ENCODE measurements at regions not wholly inside any gene's neighbourhood (a gene's known extent, or its start where the extent isn't known, plus 50 kb on each side); places are given as distances from the start of the nearest gene placed in this dataset.

DNA sequence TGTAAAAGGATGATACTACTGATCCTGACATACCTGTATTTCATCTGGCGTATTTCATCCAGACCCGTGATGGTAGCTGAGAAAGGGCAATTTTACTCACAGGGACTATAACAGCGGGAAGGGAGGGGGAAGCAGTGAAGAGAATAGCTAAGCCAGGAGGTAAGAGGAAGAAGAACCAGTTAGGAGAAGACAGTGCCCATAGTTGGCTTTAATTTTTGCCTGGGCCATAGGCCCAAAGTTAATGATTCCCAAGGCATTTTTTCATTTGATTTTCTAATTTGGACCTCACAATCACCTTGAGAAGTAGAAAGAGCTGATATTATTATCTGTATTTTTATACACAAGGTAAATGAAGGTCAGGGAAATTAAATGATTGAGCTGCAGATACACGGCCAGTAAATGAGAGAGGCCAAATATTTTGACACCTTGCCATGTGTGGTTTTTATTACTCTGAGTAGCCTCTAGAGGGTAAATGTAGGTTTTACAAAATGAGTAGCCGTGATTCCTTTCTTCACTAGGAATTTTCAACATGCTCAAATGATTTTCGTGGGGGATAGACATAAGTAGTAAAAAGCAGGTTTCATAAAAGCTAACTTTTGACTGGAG lies 382.2 kb downstream of the FUT8 start:
- DNase-seq (ENCODE audit: low read depth): no peak

DNA sequence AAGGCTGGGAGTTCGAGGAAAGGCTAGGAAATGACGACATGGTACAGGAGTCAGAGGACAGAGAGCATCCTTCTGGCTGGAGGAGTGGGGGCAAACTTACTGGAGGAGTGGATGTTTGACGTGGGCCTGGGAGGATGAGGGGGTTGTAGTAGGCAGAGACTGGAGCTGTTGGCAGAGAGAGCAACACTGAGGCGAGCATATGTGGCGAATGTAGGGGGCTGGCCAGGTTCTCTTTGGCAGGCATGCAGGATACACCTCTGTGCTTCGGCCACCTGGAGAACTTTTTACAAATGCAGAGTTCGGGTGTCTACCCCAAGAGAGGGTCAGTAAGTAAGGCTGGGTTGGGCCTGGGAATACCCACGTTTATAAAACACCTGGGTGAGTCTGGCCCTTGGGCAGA lies 385.7 kb downstream of the FUT8 start:
- DNase-seq (ENCODE audit: low read depth): no peak

DNA sequence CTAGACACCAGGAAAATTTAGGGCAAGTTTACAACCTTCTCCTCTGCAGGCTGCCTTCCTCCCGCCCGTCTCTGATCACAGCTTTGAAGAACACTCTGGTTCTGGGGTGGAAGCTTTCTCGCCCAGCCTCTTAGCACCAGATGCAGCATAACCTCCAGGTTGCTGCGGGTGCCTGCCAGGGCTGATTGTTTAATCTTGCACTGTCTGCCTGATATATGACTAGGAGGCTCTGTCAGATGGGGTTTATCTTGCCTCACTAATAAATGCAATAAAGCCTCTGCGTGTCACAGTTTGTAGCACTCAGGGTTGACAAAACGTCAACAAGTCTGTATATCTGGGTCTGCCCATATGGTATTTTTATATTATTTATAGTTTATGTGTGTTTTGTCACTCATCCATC lies 388.2 kb downstream of the FUT8 start:
- DNase-seq (ENCODE audit: low read depth): no peak

DNA sequence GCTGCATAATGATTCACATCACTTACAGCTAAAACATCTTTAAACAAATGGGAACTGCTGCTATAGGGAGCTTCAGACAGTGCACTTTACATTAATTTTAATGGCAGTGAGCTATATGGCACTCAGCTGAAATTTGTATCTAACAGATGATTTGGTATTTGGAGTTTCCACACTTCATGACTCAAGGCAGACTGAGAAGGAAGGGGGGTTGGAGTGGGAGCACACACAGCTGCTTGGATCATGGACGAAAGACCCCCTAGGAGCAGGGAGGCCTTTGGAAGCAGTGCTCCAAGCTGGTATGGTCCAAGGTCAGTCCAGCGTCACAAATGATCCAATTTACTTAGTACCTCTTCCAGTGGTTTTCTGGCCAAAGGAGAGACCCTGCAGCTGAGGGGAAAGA lies 389.7 kb downstream of the FUT8 start:
- DNase-seq (ENCODE audit: low read depth): no peak

DNA sequence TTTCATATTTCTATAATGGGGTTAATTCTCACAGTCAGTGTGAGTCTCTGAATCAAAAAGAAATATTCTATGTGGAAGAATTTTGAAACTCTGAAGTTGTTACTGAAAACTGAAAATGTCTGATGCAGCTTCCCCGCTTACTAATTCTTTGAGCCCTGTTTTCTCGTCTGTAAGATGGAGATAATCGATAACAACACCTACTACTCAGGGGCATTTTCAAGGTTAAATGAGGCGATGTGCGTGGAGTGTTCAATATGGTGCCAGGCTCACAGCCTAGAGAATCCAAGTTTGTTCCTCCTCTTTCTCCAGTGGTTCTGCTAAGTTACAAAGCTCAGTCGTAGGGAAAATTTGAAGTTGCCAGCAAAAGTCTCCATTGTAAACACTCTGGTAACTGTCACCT lies 391.4 kb downstream of the FUT8 start:
- DNase-seq (ENCODE audit: low read depth): no peak

DNA sequence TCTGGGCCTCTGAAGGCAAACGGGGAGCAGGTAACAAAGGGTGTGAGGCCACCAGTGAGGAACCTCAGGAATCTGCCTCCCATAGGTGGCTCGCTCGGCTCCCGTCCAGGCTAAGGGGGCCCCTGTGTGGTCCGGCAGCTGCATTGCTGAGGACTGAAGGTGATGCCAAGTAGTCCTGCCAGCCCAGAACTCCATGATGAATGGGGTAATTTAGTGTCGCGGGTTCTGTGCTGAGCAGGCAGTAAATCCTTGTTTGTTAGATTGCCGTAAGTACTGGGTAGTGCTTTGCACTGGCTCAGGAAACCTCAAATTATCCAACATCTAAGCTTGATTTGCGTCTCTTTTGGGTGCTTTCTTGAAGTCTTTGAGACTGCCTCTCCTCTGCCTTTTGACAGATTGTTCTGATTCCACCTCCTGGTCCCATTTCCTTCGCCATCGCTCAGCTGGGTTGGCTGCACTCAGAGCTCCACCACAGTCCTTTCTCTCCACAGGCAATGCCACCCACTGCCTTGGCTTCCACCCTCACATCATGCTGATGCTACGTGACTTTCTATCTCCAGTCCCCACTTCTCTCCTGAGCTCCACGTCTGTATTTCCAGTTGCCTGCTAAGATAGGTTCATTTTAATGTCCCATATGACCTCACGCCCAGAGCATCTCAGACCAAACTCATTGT lies 392.0 kb downstream of the FUT8 start:
- no peak for DNase-seq (ENCODE audit: low read depth)

DNA sequence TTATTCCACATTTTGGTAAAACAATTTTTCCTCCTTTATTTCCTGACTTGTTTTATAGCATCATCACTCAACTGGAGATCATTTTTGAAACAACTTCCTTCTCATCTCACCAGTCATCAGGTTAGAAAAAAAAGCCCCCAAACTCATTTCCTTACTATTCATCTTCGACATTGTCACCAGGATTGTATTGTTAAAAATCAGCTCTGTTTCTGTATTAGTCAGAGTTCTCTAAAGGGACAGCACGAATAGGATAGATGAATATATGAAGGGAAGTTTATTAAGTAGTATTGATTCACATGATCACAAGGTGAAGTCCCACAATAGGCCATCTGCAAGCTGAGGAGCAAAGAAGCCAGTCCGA lies 392.6 kb downstream of the FUT8 start:
- no peak for DNase-seq (ENCODE audit: low read depth)

DNA sequence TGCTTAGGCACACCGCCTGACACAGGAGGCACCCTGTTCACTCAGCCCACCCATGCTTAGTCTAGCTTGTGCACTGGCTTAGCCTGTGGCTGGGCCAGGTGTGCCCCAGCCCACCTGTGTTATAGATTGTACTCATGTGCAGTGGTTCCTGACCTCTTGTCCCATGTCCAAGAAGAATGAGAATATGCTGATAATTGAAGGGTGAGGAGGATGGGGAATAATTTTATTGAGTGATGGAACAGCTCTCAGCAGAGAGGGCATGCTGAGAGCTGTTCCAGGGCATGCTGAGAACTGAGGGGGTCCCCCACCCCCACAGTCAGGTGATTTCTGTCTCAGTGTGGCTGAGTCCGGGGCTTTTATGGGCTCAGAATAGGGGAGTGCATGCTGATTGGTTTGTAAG lies 395.9 kb downstream of the FUT8 start:
- DNase-seq (ENCODE audit: low read depth): no peak

DNA sequence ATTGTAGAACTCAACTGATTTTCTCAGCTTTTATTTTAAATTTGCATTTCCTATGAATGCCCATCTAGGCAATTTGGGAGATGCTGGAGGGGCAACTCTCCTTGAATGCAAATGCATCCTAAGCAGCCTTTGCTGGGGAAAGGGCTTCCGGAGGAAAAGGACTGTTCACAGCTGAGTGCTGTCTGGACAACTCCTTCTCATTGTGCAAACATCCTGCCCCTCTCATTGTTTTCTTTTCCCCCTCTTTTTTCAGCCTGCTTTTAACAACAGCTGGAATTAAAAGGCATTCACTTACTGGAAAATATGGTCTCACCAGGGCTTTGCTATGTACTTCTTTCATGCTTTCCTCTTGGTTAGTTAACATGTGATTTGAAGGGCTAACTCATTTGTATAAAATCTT lies 397.8 kb downstream of the FUT8 start:
- DNase-seq (ENCODE audit: low read depth): peak; percentile 33

DNA sequence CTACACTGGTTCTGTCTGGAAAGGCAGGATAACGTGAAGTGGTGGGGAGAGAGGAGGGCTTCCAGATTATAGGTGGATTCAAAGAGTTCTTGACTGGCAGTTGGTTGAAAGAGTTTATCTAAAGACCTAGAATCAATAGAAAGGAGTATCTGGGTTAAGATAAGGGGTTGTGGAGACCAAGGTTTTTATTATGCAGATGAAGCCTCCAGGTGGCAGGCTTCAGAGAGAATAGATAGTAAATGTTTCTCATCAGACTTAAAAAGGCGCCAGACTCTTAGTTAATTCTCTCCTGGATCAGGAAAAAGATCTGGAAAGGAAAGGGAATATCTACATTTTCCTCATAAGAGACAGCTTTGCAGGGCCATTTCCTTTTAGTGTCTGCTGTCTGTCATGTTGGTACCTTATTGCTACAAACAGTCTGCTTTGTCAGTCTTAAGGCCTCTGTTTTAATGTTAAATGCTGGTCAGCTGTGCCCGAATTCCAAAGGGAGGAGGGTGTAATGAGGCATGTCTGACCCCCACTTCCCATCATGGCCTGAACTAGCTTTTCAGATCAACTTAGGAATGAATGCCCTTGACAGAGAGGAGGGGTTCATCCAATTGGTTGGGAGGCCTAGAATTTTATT lies 401.3 kb downstream of the FUT8 start:
- DNase-seq (ENCODE audit: low read depth): peak; percentile 41

DNA sequence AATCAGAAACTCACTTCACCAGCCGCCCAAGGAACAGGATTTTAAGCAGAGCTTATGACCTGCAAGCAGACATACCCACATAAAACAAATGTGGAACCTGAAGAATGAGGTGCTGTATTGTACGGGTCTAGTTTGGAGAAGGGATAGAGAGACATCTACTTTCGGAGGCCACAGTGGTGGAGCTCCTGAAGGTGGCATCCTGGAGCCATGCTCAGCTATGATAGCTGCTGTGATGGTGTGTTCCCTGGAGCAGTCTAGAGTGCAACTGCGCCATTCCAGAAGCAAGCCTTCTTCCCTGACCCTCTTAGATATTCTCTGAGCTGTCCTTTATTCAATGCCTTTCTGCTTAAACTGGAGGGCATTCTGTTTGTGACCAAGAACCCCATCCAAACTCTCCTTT lies 402.6 kb downstream of the FUT8 start:
- no peak for DNase-seq (ENCODE audit: low read depth)

DNA sequence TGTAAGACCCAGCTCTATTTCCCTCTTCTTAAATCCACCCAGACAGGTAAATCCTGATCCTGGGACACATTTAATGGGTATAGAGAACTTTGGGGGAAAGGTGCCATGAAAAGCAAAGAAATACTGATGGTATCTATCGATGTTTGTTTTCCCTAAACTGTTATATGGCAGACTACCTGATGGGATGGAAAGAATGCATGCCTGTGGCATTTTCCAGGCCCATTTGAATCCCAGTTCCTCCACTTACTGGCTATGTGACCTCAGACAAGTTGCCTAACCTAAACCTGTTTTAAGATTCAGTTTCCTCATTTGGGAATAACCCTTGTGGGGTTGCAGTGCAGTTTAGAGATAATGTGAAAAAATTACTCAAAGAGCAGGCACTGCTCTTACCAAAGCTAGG lies 404.5 kb downstream of the FUT8 start:
- DNase-seq (ENCODE audit: low read depth): peak; percentile 72

DNA sequence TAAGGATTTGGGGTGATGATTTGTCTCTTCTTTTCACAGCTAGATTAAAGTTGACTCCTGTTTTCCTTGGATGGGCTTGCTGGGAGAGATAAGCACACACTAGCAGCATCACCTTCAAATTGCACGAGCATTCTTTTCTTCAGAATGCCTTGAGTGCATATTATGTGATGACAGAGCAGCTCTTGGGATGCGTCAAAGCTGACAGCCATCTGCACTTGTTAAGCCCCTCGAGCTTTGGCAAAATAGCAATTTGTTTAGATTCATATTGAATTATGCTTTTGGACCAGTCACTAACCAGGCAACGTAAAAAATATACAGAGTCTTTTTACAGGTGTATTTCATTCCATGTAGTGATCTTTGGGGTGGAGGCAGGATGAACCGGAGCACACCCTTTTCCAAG lies 407.0 kb downstream of the FUT8 start:
- DNase-seq (ENCODE audit: low read depth): no peak

DNA sequence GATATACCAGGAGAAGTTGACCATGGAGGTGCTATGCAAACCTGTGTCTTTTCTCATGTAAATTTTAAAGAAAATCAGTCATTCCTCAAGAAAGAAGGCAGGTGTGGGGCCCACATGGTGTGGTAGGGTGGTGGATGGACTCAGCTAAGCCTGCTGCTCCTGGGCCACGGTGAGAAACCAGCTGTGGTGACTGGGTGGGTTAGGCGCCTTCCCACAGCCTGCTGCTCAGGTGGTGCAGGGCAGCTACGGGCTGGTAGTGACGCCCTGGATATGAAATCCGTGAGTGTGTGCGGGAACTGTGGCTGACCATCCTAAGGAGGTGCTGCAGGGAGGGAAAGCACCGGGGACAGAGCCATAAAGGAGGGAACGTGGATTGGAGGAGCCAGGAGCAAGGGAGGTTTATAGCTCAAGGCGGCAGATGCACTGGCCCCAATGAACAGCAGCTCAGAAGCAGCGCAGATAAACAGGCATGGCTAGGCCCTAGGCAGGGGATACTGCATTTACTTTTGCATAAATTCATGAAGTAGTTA lies 408.8 kb downstream of the FUT8 start:
- no peak for DNase-seq (ENCODE audit: low read depth)

DNA sequence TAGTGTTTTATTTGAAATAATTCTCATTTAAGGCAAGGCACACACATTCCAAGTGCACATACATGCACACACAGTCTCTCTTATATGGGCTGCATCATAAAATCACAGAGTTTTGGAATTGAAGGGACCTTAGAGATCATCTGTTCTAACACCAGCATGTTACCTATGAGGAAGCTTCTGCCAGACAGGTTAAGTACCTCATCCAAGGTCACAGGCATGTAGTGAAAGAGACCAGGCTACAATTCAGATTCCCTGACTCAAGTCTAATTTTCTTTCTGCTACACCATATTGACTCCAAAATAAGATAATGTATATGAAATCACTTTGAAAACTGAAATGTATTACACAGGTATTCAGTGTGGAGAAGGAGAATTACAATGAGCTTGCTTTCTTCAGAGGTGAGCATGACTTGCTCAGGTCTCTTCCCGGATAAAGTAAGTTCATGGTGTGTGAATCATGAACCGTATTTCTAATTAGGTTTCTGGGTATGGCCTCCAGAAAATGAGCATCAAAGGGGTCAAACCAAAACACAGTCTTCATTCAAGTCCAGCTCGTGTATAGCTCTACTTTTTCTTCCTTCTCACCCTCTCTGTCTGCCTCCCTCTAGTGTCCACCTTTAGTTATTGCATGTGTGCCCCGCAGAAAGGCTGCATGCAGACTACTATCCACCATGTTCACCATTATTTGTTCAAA lies 411.9 kb downstream of the FUT8 start:
- peak; percentile 73 for DNase-seq (ENCODE audit: low read depth)

DNA sequence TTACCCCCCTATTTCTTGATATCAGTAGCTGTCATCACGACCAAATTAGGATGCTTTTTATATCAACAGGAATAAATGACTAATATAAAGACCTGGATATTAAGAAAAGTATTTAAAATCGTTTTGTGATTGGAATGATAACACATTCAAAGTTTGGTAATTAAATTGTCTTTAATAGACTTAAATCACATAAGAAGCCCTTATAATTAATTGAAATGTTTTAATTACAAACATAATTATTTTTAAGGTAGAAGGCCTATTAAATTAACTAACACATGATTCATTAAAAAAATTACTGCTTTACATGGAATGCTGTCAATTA lies 412.4 kb downstream of the FUT8 start:
- no peak for DNase-seq (ENCODE audit: low read depth)

DNA sequence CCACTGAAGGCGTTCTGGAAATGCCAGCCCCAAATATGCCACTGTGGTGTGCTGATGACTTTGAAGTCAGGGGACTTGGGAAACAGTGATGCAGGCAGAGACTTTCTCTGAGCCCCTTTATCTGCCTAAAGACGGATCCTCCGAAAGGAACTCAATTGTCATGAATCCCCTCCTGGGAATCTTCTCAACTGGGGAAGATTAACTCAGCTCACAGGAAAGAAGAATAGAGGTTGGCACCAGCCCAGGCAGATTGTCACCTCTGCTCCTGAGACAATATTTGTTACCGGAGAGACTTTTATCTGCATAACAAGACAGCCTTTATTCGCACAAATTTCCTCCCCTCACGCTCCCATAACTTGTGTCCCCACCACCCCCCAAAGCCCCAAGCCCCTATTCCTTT lies 414.4 kb downstream of the FUT8 start:
- no peak for DNase-seq (ENCODE audit: low read depth)

DNA sequence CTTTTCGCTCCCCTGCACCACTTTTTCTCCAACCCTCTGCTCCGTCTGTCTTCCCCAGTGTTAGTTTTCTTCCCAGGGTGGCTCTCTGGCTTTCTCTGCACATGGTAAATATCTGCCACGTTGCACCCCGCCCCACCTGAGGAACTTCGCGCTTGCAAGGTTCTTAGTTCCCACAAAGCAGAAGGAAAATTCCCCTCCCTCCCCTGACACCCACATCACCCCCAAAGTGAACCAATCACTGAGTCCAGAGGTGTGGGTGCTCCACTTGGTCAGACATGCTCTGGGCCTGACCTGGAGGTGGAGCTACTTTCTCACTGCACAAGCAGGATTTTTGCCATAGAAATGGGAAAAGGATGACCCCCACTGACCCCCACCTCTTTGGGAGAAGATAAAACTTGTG lies 415.0 kb downstream of the FUT8 start:
- DNase-seq (ENCODE audit: low read depth): no peak

DNA sequence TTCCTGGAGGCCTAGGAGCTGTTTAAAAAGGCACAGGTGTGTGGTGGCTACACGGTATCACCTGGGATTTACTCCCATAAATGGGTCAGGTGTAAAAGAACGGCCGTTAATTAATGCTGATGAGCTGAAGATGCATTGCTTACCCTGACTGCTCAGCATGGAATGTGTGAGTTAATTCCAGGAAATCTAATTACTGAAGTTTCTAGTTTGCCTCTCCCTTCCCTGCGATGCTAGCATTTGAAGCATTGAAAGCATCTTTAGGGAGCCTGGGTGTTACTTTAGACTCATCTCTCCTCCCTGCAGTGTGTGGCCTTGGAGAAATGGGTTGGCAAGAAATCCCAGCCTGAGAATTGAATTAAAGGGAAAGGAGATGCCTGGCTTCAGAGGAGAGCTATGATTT lies 415.9 kb downstream of the FUT8 start:
- no peak for DNase-seq (ENCODE audit: low read depth)

DNA sequence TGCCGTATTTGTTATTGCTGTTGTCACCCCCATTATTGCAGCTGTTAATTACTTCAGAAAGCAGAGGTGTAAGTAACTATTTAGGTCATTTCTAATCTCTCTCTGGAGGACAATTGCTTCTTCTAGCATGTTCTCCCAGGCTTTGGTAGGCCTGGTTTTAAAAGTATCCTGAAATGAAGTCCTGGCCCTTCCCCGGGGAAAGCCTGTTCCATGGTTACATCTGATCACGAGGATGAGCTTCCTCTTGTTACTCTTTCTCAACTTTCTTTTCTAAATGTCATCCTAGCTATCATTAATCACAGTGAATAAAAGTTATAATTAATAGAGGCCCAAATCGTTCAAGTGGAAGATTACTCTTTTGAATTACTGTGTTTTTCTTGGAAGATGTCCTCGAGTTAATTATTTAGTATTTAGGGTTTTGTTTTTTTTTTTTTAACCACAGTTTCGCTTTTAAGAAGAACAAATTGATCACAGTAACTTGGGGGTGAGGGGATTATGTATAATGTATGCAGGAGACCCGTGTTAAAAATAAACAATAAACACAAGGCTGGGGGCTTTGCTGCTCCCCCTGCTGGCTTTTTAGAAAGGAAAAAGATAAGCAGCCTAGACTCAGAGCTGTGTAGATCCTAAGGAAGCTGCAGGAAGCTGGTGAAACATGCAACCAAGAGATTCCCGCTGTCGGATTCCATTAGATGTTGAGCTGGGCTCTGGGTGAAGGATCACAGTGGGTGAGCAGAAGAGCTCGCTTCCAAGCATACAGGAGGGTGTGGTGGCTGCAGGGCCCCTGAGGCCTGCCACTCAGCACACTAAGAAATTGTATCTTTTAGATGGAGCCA lies 420.1 kb downstream of the FUT8 start:
- peak; percentile 92 for DNase-seq (ENCODE audit: low read depth)

DNA sequence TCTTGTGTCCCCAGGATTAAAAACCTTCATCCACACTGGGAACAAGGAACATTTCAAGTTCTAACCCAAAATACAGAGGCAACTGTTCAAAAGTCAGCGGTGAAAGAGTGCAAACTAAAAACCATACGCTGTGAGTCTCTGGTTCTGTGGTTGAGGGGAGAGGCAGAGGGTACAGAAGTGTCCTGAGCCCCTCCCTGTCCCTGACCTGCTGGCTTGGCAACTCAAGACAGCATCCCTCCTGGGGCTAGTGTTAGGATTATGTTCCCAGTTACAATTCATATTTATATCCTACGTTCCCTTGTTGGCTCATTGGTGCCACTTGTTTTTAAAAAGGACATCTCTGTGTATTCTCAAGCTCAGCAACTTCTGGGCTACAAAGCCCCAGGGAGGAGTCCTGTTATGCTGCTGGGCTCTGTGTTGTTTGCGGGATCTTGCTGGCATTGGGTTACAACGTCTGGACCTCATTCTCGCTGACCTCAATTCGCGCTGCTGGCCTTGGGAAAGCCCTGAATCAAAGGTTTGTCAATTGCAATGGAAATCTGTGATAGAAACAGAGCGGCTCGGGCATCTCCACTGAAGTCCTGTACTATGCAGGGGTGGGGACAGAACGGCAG lies 420.8 kb downstream of the FUT8 start:
- no peak for DNase-seq (ENCODE audit: low read depth)

DNA sequence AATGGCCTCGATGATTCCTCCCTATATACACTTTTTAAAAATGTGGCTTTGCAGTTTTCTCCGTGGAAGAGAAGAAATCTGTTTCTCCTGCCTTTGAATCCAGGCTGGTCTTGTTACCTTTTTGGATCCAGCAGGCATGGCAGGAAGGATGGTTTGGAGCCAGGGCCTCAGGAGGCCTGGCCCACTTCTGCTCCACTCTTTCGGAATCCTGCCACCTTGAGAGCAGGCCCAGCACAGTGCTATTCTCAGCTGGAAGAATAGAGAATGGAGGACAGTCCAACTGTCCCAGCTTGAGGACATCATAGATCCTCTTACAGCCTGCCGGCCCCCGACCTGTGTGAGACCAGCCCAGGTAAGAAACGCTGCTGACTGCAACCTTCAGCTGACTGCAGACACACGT lies 421.5 kb downstream of the FUT8 start:
- DNase-seq (ENCODE audit: low read depth): no peak
